H1 (cell line): ENCODE measurements at regions not wholly inside any gene's neighbourhood (a gene's known extent, or its start where the extent isn't known, plus 50 kb on each side); places are given as distances from the start of the nearest gene placed in this dataset.

Experiments
- CTCF ChIA-PET: fragments of 300-600 bp; sonication (Branson Sonifier 250); formaldehyde crosslinking; loops from one replicate; lab custom pipeline; 2021; ENCODE audit not compliant: partially characterized antibody; lab: Charles Lee
- POLR2A ChIA-PET: fragments of 300-600 bp; sonication (Branson Sonifier 250); formaldehyde crosslinking; loops from one replicate; lab custom pipeline; 2021; ENCODE audit warnings: inconsistent platforms; ENCODE audit not compliant: partially characterized antibody; lab: Charles Lee
- DNase-seq, 2 experiments: peaks; one replicate each; pipeline versions ENCODE4 v3.0.0 to v3.0.0-alpha.2; 2010 to 2022; ENCODE audit warnings: low spot score in 2 of 2, low read depth in 1 of 2, mixed read lengths in 1 of 2
- FAIRE-seq: peaks from 2 replicates; lab custom pipeline; 2011; peaks lifted over from hg19 to GRCh38; lab: Jason Lieb, UNC
- H2AFZ ChIP-seq: 2 replicates; pipeline ENCODE4 v1.8.1; 2012; ENCODE audit warnings: low read length, inconsistent platforms
- H2AK5ac ChIP-seq: 2 replicates; pipeline ENCODE4 v1.6.1; 2013; ENCODE audit warnings: low read depth, low read length
- H2BK120ac ChIP-seq: replicated peaks from 2 replicates; pipeline ENCODE3; 2013; ENCODE audit warnings: low read depth, low read length, inconsistent platforms
- H2BK12ac ChIP-seq: 2 replicates; pipeline ENCODE4 v1.6.1; 2013; ENCODE audit warnings: low read depth, low read length
- H2BK15ac ChIP-seq: 2 replicates; pipeline ENCODE4 v1.6.1; 2013; ENCODE audit warnings: low read length
- H2BK20ac ChIP-seq: 2 replicates; pipeline ENCODE4 v1.6.1; 2013; ENCODE audit warnings: low read length
- H2BK5ac ChIP-seq: 2 replicates; pipeline ENCODE4 v1.6.1; 2013; ENCODE audit warnings: low read depth, low read length
- H3K14ac ChIP-seq: 2 replicates; pipeline ENCODE4 v1.6.1; 2013; ENCODE audit warnings: inconsistent platforms; ENCODE audit not compliant: insufficient read length
- H3K18ac ChIP-seq: 2 replicates; pipeline ENCODE4 v1.6.1; 2013; ENCODE audit warnings: low read length; ENCODE audit errors: extremely low read depth
- H3K23ac ChIP-seq: 2 replicates; pipeline ENCODE4 v1.6.1; 2013; ENCODE audit warnings: inconsistent platforms; ENCODE audit not compliant: insufficient read length
- H3K23me2 ChIP-seq: 2 replicates; pipeline ENCODE4 v1.6.1; 2013; ENCODE audit warnings: low read depth, low read length
- H3K27ac ChIP-seq: 2 replicates; pipeline ENCODE4 v1.6.1; 2011; ENCODE audit warnings: low read depth, low read length, inconsistent platforms
- H3K27me3 ChIP-seq, 4 experiments: replicated peaks in 1 of 4; 1 replicate in 1 of 4; 2 replicates in 3 of 4; pipeline versions ENCODE4 v1.6.1 to v1.8.1; 2011 to 2013; ENCODE audit warnings: low read length in 3 of 4, mild to moderate bottlenecking in 3 of 4, inconsistent platforms in 2 of 4, mixed read lengths in 2 of 4, moderate library complexity in 1 of 4; ENCODE audit not compliant: control insufficient read depth in 3 of 4, insufficient read depth in 3 of 4; ENCODE audit errors: extremely low read depth in 1 of 4
- H3K36me3 ChIP-seq, 4 experiments: 2 replicates each; pipeline versions ENCODE4 v1.6.1 to v1.8.1; 2011 to 2013; ENCODE audit warnings: mild to moderate bottlenecking in 4 of 4, low read length in 3 of 4, moderate library complexity in 2 of 4, control low read depth in 1 of 4, inconsistent platforms in 1 of 4; ENCODE audit not compliant: insufficient read depth in 4 of 4, control insufficient read depth in 2 of 4
- H3K4ac ChIP-seq: replicated peaks from 2 replicates; pipeline ENCODE3; 2013; ENCODE audit warnings: low read length, low read depth, mixed read lengths, inconsistent platforms; ENCODE audit not compliant: insufficient read length
- H3K4me1 ChIP-seq, 4 experiments: replicated peaks in 1 of 4; 1 replicate in 1 of 4; 2 replicates in 3 of 4; pipeline versions ENCODE4 v1.6.1 to v1.8.1; 2011 to 2013; ENCODE audit warnings: low read length in 3 of 4, inconsistent platforms in 2 of 4, mixed read lengths in 1 of 4; ENCODE audit not compliant: insufficient read depth in 4 of 4, control insufficient read depth in 3 of 4
- H3K4me2 ChIP-seq, 2 experiments: 2 replicates each; pipeline versions ENCODE4 v1.6.1 to v1.8.1; 2011 to 2013; ENCODE audit warnings: low read depth in 2 of 2, low read length in 2 of 2, control low read depth in 1 of 2, inconsistent platforms in 1 of 2, mild to moderate bottlenecking in 1 of 2; ENCODE audit not compliant: insufficient read depth in 1 of 2
- H3K4me3 ChIP-seq, 4 experiments: fragments of 200-600, 300-600 bp in 1 of 4; sonication (generic), shearing (Covaris generic), sonication (Bioruptor Twin) in 1 of 4; 2 replicates each; pipeline versions ENCODE4 v1.5.1 to v1.8.1; 2011 to 2016; ENCODE audit warnings: low read length in 4 of 4, low read depth in 3 of 4, control low read depth in 2 of 4, inconsistent platforms in 2 of 4, mild to moderate bottlenecking in 2 of 4, mixed read lengths in 1 of 4, moderate library complexity in 1 of 4; ENCODE audit not compliant: insufficient read depth in 2 of 4; ENCODE audit errors: extremely low read depth in 1 of 4
- H3K56ac ChIP-seq: replicated peaks from 2 replicates; pipeline ENCODE3; 2013; ENCODE audit warnings: low read depth, mild to moderate bottlenecking, mixed read lengths, low read length, inconsistent platforms; ENCODE audit not compliant: insufficient read length
- H3K79me1 ChIP-seq: 2 replicates; pipeline ENCODE4 v1.6.1; 2013; ENCODE audit warnings: low read depth, low read length, control low read depth
- H3K79me2 ChIP-seq, 2 experiments: 2 replicates each; pipeline versions ENCODE4 v1.6.1 to v1.8.1; 2012 to 2013; ENCODE audit warnings: low read length in 2 of 2, mild to moderate bottlenecking in 2 of 2, inconsistent platforms in 1 of 2; ENCODE audit not compliant: insufficient read depth in 2 of 2, control insufficient read depth in 1 of 2
- H3K9ac ChIP-seq, 4 experiments: replicated peaks in 1 of 4; 1 replicate in 1 of 4; 2 replicates in 3 of 4; pipeline versions ENCODE4 v1.6.1 to v1.8.1; 2011 to 2013; ENCODE audit warnings: low read depth in 3 of 4, low read length in 3 of 4, control low read depth in 2 of 4, mild to moderate bottlenecking in 2 of 4, moderate library complexity in 2 of 4, inconsistent platforms in 1 of 4; ENCODE audit errors: extremely low read depth in 1 of 4
- H3K9me3 ChIP-seq, 2 experiments: 2 replicates each; pipeline versions ENCODE4 v1.6.1 to v1.8.1; 2012 to 2013; ENCODE audit warnings: mild to moderate bottlenecking in 2 of 2, moderate library complexity in 2 of 2, control low read depth in 1 of 2, inconsistent platforms in 1 of 2, low read depth in 1 of 2, low read length in 1 of 2, mixed read lengths in 1 of 2; ENCODE audit not compliant: insufficient read depth in 2 of 2
- H4K20me1 ChIP-seq, 2 experiments: replicated peaks in 1 of 2; 2 replicates each; pipeline versions ENCODE3 to v1.8.1; 2011 to 2013; ENCODE audit warnings: inconsistent platforms in 2 of 2, low read length in 2 of 2, mild to moderate bottlenecking in 1 of 2; ENCODE audit not compliant: insufficient read depth in 2 of 2, control insufficient read depth in 1 of 2
- H4K5ac ChIP-seq: 2 replicates; pipeline ENCODE4 v1.6.1; 2013; ENCODE audit warnings: low read length, low read depth, mixed read lengths, inconsistent platforms; ENCODE audit not compliant: insufficient read length
- H4K8ac ChIP-seq: 2 replicates; pipeline ENCODE4 v1.8.0; 2013; ENCODE audit warnings: mild to moderate bottlenecking, moderate library complexity, low read length, inconsistent platforms; ENCODE audit not compliant: insufficient read depth; ENCODE audit errors: extremely low read depth
- H4K91ac ChIP-seq: replicated peaks from 2 replicates; pipeline ENCODE3; 2013; ENCODE audit warnings: low read length, mixed read lengths, inconsistent platforms; ENCODE audit not compliant: insufficient read length
- CEBPB ChIP-seq: IDR thresholded peaks from 2 replicates; pipeline ENCODE4 v1.6.1; 2012; ENCODE audit warnings: low read depth, low read length
- CHD1 ChIP-seq: IDR thresholded peaks from 2 replicates; pipeline ENCODE4 v1.6.1; 2012; ENCODE audit warnings: low read depth, low read length, improper control_type of control experiment
- E2F6 ChIP-seq: IDR thresholded peaks from 2 replicates; pipeline ENCODE4 v1.6.1; 2012; ENCODE audit warnings: inconsistent platforms
- HDAC2 ChIP-seq, 2 experiments: fragments of 300-600 bp in 1 of 2; sonication (generic) in 1 of 2; IDR thresholded peaks; 2 replicates each; pipeline ENCODE4 v1.6.1; 2011 to 2012; ENCODE audit warnings: low read depth in 2 of 2, low read length in 2 of 2, mild to moderate bottlenecking in 2 of 2, moderate library complexity in 2 of 2, borderline replicate concordance in 1 of 2, inconsistent platforms in 1 of 2
- POLR2A ChIP-seq, 2 experiments: IDR thresholded peaks; 1 replicate in 1 of 2; 2 replicates in 1 of 2; pipeline ENCODE4 v1.6.1; 2011; ENCODE audit warnings: low read depth in 2 of 2, low read length in 2 of 2, mild to moderate bottlenecking in 2 of 2; ENCODE audit errors: control extremely low read depth in 1 of 2
- RBBP5 ChIP-seq: IDR thresholded peaks from 2 replicates; pipeline ENCODE4 v1.7.1; 2012; ENCODE audit warnings: low read depth, mild to moderate bottlenecking, inconsistent platforms, low read length, moderate library complexity, borderline replicate concordance
- RXRA ChIP-seq: IDR thresholded peaks from 2 replicates; pipeline ENCODE4 v1.6.1; 2011; ENCODE audit warnings: low read depth, mild to moderate bottlenecking, low read length, moderate library complexity; ENCODE audit not compliant: insufficient read depth
- SIRT6 ChIP-seq: IDR thresholded peaks from one replicate; pipeline ENCODE4 v1.7.1; 2012; ENCODE audit warnings: low read length, inconsistent platforms
- SRF ChIP-seq: IDR thresholded peaks from 2 replicates; pipeline ENCODE4 v1.6.1; 2011; ENCODE audit warnings: mild to moderate bottlenecking, low read depth, low read length, moderate library complexity
- TAF7 ChIP-seq: optimal IDR thresholded peaks from 2 replicates; pipeline ENCODE3; 2011; ENCODE audit warnings: low read depth, mild to moderate bottlenecking, inconsistent platforms, low read length, moderate library complexity, borderline replicate concordance
- ZNF274 ChIP-seq: IDR thresholded peaks from 2 replicates; pipeline ENCODE4 v1.7.0; 2012; ENCODE audit warnings: low read length, borderline replicate concordance; ENCODE audit errors: extremely low read depth
- WGBS, 2 experiments: shearing (Covaris generic) in 1 of 2; methylation state at CpG; one replicate each; pipeline versions ENCODE4 v1.1.6 to v1.1.7; 2013 to 2015; ENCODE audit warnings: low lambda C conversion rate in 2 of 2, mixed read lengths in 2 of 2, inconsistent platforms in 1 of 2, low coverage in 1 of 2, missing lambda C conversion rate in 1 of 2; ENCODE audit not compliant: insufficient replicate concordance in 2 of 2, insufficient coverage in 1 of 2, insufficient read length in 1 of 2; ENCODE audit errors: extremely low coverage in 1 of 2, missing lambda C conversion rate in 1 of 2; 5-methylcytosine and 5-hydroxymethylcytosine counted together
- TF ChIP-seq, protein P1 (sequence below): IDR thresholded peaks from 2 replicates; pipeline ENCODE4 v1.6.1; 2011; ENCODE audit warnings: low read depth, mild to moderate bottlenecking, low read length; ENCODE audit not compliant: insufficient read depth

GRCh38 chr6:14865531-14866100 lies 380.3 kb upstream of the JARID2 start:
- no peak overlapping the region for H3K27ac ChIP-seq
- no peak overlapping the region for H3K9ac ChIP-seq
- H3K23me2 ChIP-seq, result 0 out of 2 replicates have a peak, but pooled peaks cover 2% of the 10 kb centered on the region
- no peaks in the 10 kb centered on the region for H4K20me1 ChIP-seq
- POLR2A ChIA-PET, result no interaction called here
- H2BK12ac ChIP-seq, result 0 out of 2 replicates have a peak overlapping the region, but pooled peaks have one; percentile 51
- no peak overlapping the region for H4K8ac ChIP-seq
- H3K4me3 ChIP-seq, result no peak overlapping the region
- no peak overlapping the region for H2AK5ac ChIP-seq
- no peak overlapping the region for H2AFZ ChIP-seq
- no peaks in the 10 kb centered on the region for H3K27me3 ChIP-seq
- no peaks in the 10 kb centered on the region for H3K79me2 ChIP-seq
- no peak overlapping the region for H4K5ac ChIP-seq
- no peak overlapping the region for H2BK15ac ChIP-seq
- no peaks in the 10 kb centered on the region for H3K36me3 ChIP-seq
- no peak overlapping the region for H3K23ac ChIP-seq
- peaks cover 3% of the 10 kb centered on the region; the same call in 1 of the 2 replicates for H3K79me1 ChIP-seq
- H3K14ac ChIP-seq, result no peak overlapping the region
- peaks cover 0 to 15% (median 9%) of the 10 kb centered on the region in 4 experiments; a peak in 6 of 7 replicates for H3K4me1 ChIP-seq
- 0 out of 2 replicates have a peak overlapping the region, but pooled peaks have one; percentile 36 for H3K18ac ChIP-seq
- no peak overlapping the region for H3K56ac ChIP-seq
- FAIRE-seq (no peak), DNase-seq (no peak)
- no peak overlapping the region for H3K4me2 ChIP-seq
- no peak overlapping the region for H3K4ac ChIP-seq
- CTCF ChIA-PET, result no interaction called here
- no peak overlapping the region for H2BK20ac ChIP-seq
- no peak overlapping the region for H2BK120ac ChIP-seq
- H3K9me3 ChIP-seq, result no peaks in the 10 kb centered on the region
- 79% methylated on average over 5 of the region's 5 CpGs; no CpG with 5 or more reads in 1 of the 2 experiments for WGBS, 2 experiments
- H2BK5ac ChIP-seq, result no peak overlapping the region
- H4K91ac ChIP-seq, result no peak overlapping the region
- TF ChIP-seq CEBPB, result no peak
- no peak for TF ChIP-seq ZNF274
- TF ChIP-seq E2F6, result no peak
- no peak for TF ChIP-seq SIRT6
- no peak for TF ChIP-seq RBBP5
- TF ChIP-seq SRF, result no peak
- TF ChIP-seq POLR2A (IDR thresholded peaks at IDR 0.05; ENCODE audit: control extremely low read depth in 1 of 2, low read depth in 2 of 2, low read length in 2 of 2), result no peak
- no peak for TF ChIP-seq TAF7
- TF ChIP-seq, protein P1, sequence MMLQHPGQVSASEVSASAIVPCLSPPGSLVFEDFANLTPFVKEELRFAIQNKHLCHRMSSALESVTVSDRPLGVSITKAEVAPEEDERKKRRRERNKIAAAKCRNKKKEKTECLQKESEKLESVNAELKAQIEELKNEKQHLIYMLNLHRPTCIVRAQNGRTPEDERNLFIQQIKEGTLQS, result no peak
- no peak for TF ChIP-seq HDAC2 (IDR thresholded peaks at IDR 0.05; ENCODE audit: borderline replicate concordance in 1 of 2, low read depth in 2 of 2, low read length in 2 of 2)
- TF ChIP-seq CHD1, result no peak
- no peak for TF ChIP-seq RXRA
